Keratinocyte (primary cell): ENCODE measurements at regions not wholly inside any gene's neighbourhood (a gene's known extent, or its start where the extent isn't known, plus 50 kb on each side); places are given as distances from the start of the nearest gene placed in this dataset.

Source experiments
- CTCF ChIP-seq, 3 experiments: IDR thresholded peaks in 1 of 3; conservative IDR thresholded peaks in 1 of 3; optimal IDR thresholded peaks in 1 of 3; 2 replicates in 2 of 3; 3 replicates in 1 of 3; pipeline versions ENCODE3 to v1.5.1; 2011; ENCODE audit warnings: low read length in 3 of 3, mild to moderate bottlenecking in 3 of 3, moderate library complexity in 2 of 3, control low read depth in 1 of 3, inconsistent platforms in 1 of 3; ENCODE audit not compliant: insufficient read depth in 2 of 3; ENCODE audit errors: extremely low read depth in 1 of 3
- EZH2 ChIP-seq: IDR thresholded peaks from one replicate; pipeline ENCODE4 v1.6.1; 2012; ENCODE audit warnings: inconsistent platforms, mild to moderate bottlenecking, low read length, moderate library complexity

- TF ChIP-seq CTCF (optimal IDR thresholded peaks at IDR 0.05 in 1 of 3, IDR thresholded peaks at IDR 0.05 in 1 of 3, conservative IDR thresholded peaks at IDR 0.05 in 1 of 3; ENCODE audit: extremely low read depth in 1 of 3, insufficient read depth in 2 of 3, low read length in 3 of 3), result no peak
- TF ChIP-seq EZH2, result no peak
Measured at GRCh38 chr4:177826973-177827372, 384.7 kb upstream of the AGA start.
